Heart left ventricle (tissue), 16 donors: ENCODE measurements at regions not wholly inside any gene's neighbourhood (a gene's known extent, or its start where the extent isn't known, plus 50 kb on each side); places are given as distances from the start of the nearest gene placed in this dataset.
A peak's percentile ranks its signal among the peaks of the same experiment; 100 is the strongest.

Source experiments
- ATAC-seq, 4 donors: fragments of 200-7000 bp; cut with Tn5 transposase; one replicate each; pipeline ENCODE4 v1.9.1; 2020 to 2022; ENCODE audit warnings: moderate library complexity in 4 of 4, mild to moderate bottlenecking in 3 of 4, moderate number of reproducible peaks in 1 of 4
- DNase-seq, 5 donors: peaks; one replicate each; pipeline ENCODE4 v3.0.0-alpha.2; 2020
- H3K27ac ChIP-seq, 12 donors: fragments of 200-600 bp; sonication (generic) in 4 of 12; one replicate each; pipeline versions ENCODE4 v1.5.0 to v1.8.0; 2016 to 2022; ENCODE audit warnings: mild to moderate bottlenecking in 2 of 12
- H3K27me3 ChIP-seq, 9 donors: fragments of 200-600 bp; sonication (generic) in 2 of 9; one replicate each; pipeline versions ENCODE4 v1.5.1 to v1.8.0; 2016 to 2022; ENCODE audit warnings: mild to moderate bottlenecking in 3 of 9
- H3K36me3 ChIP-seq, 9 donors: fragments of 200-600 bp; sonication (generic) in 2 of 9; one replicate each; pipeline versions ENCODE4 v1.5.0 to v1.8.0; 2018 to 2022; ENCODE audit warnings: mild to moderate bottlenecking in 2 of 9
- H3K4me1 ChIP-seq, 12 donors: fragments of 200-600 bp; sonication (generic) in 4 of 12; one replicate each; pipeline versions ENCODE4 v1.5.0 to v1.8.0; 2016 to 2022; ENCODE audit warnings: mild to moderate bottlenecking in 3 of 12
- H3K4me3 ChIP-seq, 12 donors: fragments of 200-600 bp; sonication (generic) in 4 of 12; one replicate each; pipeline versions ENCODE4 v1.5.0 to v1.8.0; 2017 to 2022; ENCODE audit warnings: mild to moderate bottlenecking in 9 of 12, moderate library complexity in 4 of 12
- H3K9me3 ChIP-seq, 12 donors: fragments of 200-600 bp; sonication (generic) in 4 of 12; one replicate each; pipeline versions ENCODE4 v1.5.0 to v1.8.0; 2016 to 2022; ENCODE audit warnings: mild to moderate bottlenecking in 1 of 12
- CTCF ChIP-seq, 12 donors: fragments of 200-600 bp; sonication (generic) in 4 of 12; IDR thresholded peaks; one replicate each; pipeline versions ENCODE4 v1.5.0 to v1.8.0; 2018 to 2022; ENCODE audit warnings: antibody characterized with exemption in 12 of 12, mild to moderate bottlenecking in 5 of 12
- POLR2A ChIP-seq, 2 donors: fragments of 450-650 bp; IDR thresholded peaks; one replicate each; pipeline ENCODE4 v1.6.1; 2017; ENCODE audit warnings: antibody characterized with exemption in 2 of 2, mild to moderate bottlenecking in 2 of 2, moderate library complexity in 2 of 2
- WGBS, 4 donors: extraction: QIAGEN DNeasy Blood & Tissue Kit in 2 of 4; methylation state at CpG; one replicate each; pipeline versions ENCODE4 v1.1.5 to v1.1.7; 2013 to 2018; 5-methylcytosine and 5-hydroxymethylcytosine counted together
- intact Hi-C, 10 donors: fragments of 100-400 bp; cut with DNase I; formaldehyde crosslinking; loops; one replicate each; pipeline versions ENCODE4 v1.11.1 to v1.14.2; 2022
- donor health status: ischemic (EF 13 %, LVEDD 7.1; RV severe dilation, severe dysfunction).
- donor health status: healthy with polysubstance abuse.
- donor health status: DM: no; HTN: yes; CAD: no.
- donor health status: DM: no; HTN: no; CAD: no.
- donor health status: ischemic (EF 25% LVEDD 6.9; RV normal size, moderate dysfunction).
- donor health status: ischemic (EF 25% LVEDD 5.7; RV mildly dilated, moderate dysfunction).
- donor health status: healthy.
- donor health status: DM: yes; HTN: yes; CAD: no.
- donor health status: ischemic (EF 35%, LVEDD 5.7; RV mildly dilated, moderate dysfunction).
- donor health status: nonischemic (EF 11% LVEDD 7.7; RV severe dilation, severe dysfunction).
- donor health status: DM: yes; HTN: yes; CAD: no.
- donor health status: PGD.
- donor health status: ischemic (EF 29% LVEDD 5.4; RV normal size, mild dysfunction).
- donor health status: nonischemic (EF 23%, LVEDD 6.1; RV moderate dilation, normal function).

- DNase-seq (no peak), ATAC-seq (peak in 1 of 4 donors; percentile 31)
- no peaks in the 10 kb centered on the region for H3K36me3 ChIP-seq
- H3K27me3 ChIP-seq: peaks cover 0 to 12% (median 0%) of the 10 kb centered on the region in 9 donors
- no peak overlapping the region for H3K4me3 ChIP-seq
- no peak for TF ChIP-seq CTCF (IDR thresholded peaks at IDR 0.05)
- no peak for TF ChIP-seq POLR2A (IDR thresholded peaks at IDR 0.05)
- intact Hi-C loops: no loop called here
- 76 to 87% (median 82%) methylated on average over 43 to 46 of the region's 46 CpGs for WGBS, 4 donors
- no peak overlapping the region for H3K27ac ChIP-seq
- no peaks in the 10 kb centered on the region for H3K9me3 ChIP-seq
- H3K4me1 ChIP-seq: no peaks in the 10 kb centered on the region
These were observed 69.6 kb upstream of the APOOL start for GRCh38 chrX:84933956-84934556.
